ENCODE measurements at regions not wholly inside any gene's neighbourhood (a gene's known extent, or its start where the extent isn't known, plus 50 kb on each side); places are given as distances from the start of the nearest gene placed in this dataset.

DNA sequence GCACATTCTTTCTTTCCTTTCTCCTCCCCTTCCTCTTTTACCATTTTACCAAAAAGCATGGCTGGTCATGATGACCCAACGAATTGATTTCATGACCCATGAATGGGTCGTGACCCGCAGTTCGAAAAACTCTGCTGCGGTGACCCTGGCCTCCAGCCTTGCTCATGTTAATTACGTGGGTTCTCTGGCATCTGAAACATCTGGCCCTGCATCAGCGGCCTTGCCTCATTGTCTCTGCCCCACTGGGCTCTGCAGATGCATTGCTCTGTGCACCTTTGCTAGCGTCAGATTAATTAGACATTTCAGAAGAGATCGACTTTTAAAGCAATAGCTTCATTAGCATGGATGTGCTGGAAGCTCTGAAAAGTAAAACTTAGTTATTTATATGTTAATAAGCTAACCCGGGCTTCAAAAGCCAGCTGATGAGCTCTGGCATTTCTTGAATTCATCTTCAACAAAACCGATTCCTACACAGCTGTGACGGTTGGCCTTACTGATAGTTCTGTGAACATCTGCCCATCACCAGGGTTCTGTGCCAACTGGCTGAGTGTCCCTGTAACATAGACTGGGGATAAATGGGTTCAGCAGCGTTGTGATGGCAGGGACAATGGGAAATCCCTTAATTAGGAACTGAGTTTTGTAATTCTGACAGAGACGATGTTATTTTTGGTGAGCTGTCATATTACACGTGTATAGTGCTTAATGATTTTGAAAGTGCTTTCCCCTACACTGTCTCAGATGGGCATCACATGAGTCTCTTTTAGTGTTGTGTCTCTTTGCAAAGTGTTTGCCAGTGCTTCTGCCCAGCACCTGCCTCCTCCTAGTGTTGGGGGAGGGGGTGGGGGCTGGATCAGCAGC is 225.9 kb upstream of the EEF2KMT start:
- DNase-seq (ENCODE audit: low read depth), result no peak
- TF ChIP-seq, protein P1, sequence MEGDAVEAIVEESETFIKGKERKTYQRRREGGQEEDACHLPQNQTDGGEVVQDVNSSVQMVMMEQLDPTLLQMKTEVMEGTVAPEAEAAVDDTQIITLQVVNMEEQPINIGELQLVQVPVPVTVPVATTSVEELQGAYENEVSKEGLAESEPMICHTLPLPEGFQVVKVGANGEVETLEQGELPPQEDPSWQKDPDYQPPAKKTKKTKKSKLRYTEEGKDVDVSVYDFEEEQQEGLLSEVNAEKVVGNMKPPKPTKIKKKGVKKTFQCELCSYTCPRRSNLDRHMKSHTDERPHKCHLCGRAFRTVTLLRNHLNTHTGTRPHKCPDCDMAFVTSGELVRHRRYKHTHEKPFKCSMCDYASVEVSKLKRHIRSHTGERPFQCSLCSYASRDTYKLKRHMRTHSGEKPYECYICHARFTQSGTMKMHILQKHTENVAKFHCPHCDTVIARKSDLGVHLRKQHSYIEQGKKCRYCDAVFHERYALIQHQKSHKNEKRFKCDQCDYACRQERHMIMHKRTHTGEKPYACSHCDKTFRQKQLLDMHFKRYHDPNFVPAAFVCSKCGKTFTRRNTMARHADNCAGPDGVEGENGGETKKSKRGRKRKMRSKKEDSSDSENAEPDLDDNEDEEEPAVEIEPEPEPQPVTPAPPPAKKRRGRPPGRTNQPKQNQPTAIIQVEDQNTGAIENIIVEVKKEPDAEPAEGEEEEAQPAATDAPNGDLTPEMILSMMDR (IDR thresholded peaks at IDR 0.05; ENCODE audit: insufficient read depth, low read depth, low read length), result no peak
- H3K4me3 ChIP-seq (ENCODE audit: low read depth, low read length), result no peak overlapping the region

DNA sequence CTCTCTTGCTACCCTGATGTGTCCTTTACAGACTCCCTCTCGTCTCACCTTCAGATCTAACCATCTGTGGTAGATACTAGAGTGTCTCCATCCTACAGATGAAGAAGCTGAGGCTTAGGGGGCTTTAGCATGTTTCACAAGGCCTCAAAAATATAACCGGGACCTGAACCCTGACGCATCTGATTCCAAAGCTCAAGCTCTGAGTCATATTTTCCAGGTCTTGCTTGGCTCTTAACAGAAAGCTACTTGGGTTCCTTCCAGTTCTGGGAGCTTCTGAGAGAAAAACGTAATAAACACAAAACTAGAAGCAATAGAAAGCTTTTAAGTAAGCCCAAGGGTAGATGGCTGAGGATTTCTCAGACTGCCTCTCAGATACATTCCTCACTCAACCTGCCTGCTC is 224.3 kb upstream of the EEF2KMT start:
- H3K4me3 ChIP-seq (ENCODE audit: low read depth, low read length), result no peak overlapping the region
- TF ChIP-seq, protein P1 (IDR thresholded peaks at IDR 0.05; ENCODE audit: insufficient read depth, low read depth, low read length), result no peak
- no peak for DNase-seq (ENCODE audit: low read depth)

GRCh38 chr16:5319799-5320198 is 222.2 kb upstream of the EEF2KMT start:
- TF ChIP-seq, protein P1 (IDR thresholded peaks at IDR 0.05; ENCODE audit: insufficient read depth, low read depth, low read length), result no peak
- H3K4me3 ChIP-seq (ENCODE audit: low read depth, low read length), result no peak overlapping the region
- no peak for DNase-seq (ENCODE audit: low read depth)

- no peak for DNase-seq (ENCODE audit: low read depth)
- TF ChIP-seq, protein P1 (IDR thresholded peaks at IDR 0.05; ENCODE audit: insufficient read depth, low read depth, low read length), result no peak
Observed at GRCh38 chr16:5315914-5316313, 218.3 kb upstream of the EEF2KMT start.

DNA sequence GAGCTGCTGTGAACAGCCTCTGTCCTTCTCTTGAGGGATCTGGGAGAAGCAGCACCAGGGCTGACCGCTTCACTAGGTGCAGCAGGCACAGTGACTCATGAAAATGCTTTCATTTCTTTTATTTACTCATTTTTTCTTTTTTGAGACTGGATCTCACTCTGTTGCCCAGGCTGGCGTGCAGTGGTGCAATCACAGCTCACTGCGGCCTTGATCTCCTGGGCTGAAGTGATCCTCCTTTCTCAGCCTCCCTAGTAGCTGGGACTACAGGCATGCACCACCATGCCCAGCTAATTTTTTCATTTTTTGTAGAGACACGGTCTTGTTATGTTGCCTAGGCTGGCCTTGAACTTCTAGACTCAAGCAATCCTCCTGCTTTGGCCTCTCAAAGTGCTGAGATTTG is 216.8 kb upstream of the EEF2KMT start:
- no peak for DNase-seq (ENCODE audit: low read depth)
- TF ChIP-seq, protein P1 (IDR thresholded peaks at IDR 0.05; ENCODE audit: insufficient read depth, low read depth, low read length), result no peak

More at GRCh38 chr16:5315914-5316313, 218.3 kb upstream of the EEF2KMT start:
- H3K4me3 ChIP-seq (ENCODE audit: low read depth, low read length), result no peak overlapping the region

GRCh38 chr16:5309946-5310611 is 212.5 kb upstream of the EEF2KMT start:
- no peak overlapping the region for H3K4me3 ChIP-seq (ENCODE audit: low read depth, low read length)
- TF ChIP-seq, protein P1 (IDR thresholded peaks at IDR 0.05; ENCODE audit: insufficient read depth, low read depth, low read length), result no peak
- DNase-seq (ENCODE audit: low read depth), result no peak

More for the DNA sequence above, 216.8 kb upstream of the EEF2KMT start:
- no peak overlapping the region for H3K4me3 ChIP-seq (ENCODE audit: low read depth, low read length)

Measured in fibroblast of villous mesenchyme (primary cell).